ENCODE measurements at regions not wholly inside any gene's neighbourhood (a gene's known extent, or its start where the extent isn't known, plus 50 kb on each side); places are given as distances from the start of the nearest gene placed in this dataset.

GRCh38 chr14:22176957-22177356 is 412.1 kb downstream of the DAD1 start:
- TF ChIP-seq REST (IDR thresholded peaks at IDR 0.05), result no peak
- no peak for TF ChIP-seq CTCF (IDR thresholded peaks at IDR 0.05; ENCODE audit: low read depth, low read length, missing input control)
- no peak for TF ChIP-seq TAF1 (conservative IDR thresholded peaks at IDR 0.05)
- TF ChIP-seq MAX (IDR thresholded peaks at IDR 0.05), result no peak
- TF ChIP-seq JUND (IDR thresholded peaks at IDR 0.05), result no peak
- TF ChIP-seq RXRA (IDR thresholded peaks at IDR 0.05), result no peak
- no peak for TF ChIP-seq ATF3 (IDR thresholded peaks at IDR 0.05)
- TF ChIP-seq GABPA (IDR thresholded peaks at IDR 0.05 in 1 of 2, conservative IDR thresholded peaks at IDR 0.05 in 1 of 2), result no peak
- TF ChIP-seq FOXA1 (IDR thresholded peaks at IDR 0.05), result no peak
- TF ChIP-seq SP1 (IDR thresholded peaks at IDR 0.05), result no peak

Measured in liver (tissue), 3 donors.